NCI-H146 (cell line): ENCODE measurements at regions not wholly inside any gene's neighbourhood (a gene's known extent, or its start where the extent isn't known, plus 50 kb on each side); places are given as distances from the start of the nearest gene placed in this dataset.
"Not testable (repeated sequence)": the region's sequence is repeated elsewhere in the genome, so short reads cannot be mapped to it uniquely, and the experiment has no call there.

ENCODE experiments used
- DNase-seq: peaks from one replicate; lab custom pipeline; 2025; lab: John Stamatoyannopoulos, UW

DNA sequence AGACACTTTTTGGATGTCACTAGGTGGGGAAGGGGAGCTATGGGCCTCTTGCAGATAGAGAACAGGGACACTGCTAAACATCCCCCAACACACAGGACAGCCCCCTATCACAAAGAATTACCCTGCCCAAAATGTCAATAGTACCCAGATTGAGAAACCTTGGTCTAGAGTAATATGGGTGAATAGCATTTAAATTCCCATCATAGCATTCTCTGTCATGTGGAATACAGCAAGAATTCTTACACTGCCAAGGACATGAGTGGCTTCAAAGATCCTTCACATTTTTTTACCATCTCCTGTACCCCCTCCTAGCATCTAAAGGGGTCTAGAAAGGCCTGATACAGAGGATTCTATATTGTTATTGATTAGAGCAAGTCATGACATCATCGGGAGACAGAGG lies 83.1 kb upstream of the SSTR4 start:
- DNase-seq = no peak

DNA sequence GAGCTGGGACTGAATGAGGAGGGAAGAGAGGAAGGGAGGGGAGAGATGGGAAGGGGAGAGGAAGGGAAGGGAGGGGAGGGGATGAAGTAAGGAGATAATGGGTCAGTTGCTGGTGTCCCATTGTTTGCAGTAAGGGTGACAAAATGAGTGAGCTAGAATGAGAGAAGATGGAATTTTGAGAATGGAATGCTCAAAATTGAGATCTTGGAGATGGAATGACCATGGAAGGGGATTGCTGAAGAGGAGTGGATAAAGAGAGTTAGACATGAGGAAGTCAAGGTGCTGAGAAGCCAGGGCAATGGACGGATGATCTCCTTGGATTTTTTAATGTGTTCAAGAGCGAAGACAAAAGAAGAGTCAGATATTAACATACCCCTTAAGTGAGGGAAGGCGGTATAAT lies 80.5 kb upstream of the SSTR4 start:
- no peak for DNase-seq

DNA sequence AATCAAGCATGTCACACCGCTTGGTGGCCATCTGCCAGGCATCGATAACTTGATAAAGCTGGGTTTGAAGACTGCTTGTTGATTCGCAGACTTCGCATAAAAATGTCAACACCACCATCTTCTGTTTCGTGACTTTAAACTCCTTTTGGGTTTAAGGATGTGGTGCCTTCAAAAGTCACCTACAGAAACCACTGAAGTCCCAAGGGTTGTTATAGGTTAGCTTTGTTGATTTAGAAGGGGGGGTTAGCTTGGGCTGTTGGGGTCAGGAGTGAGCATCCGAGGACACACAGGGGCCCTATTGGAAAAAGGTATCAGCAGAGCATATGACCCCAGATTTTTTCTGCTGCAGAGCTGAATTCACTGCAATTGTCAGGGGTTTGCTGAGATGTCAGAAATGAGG lies 76.7 kb upstream of the SSTR4 start:
- DNase-seq = no peak

DNA sequence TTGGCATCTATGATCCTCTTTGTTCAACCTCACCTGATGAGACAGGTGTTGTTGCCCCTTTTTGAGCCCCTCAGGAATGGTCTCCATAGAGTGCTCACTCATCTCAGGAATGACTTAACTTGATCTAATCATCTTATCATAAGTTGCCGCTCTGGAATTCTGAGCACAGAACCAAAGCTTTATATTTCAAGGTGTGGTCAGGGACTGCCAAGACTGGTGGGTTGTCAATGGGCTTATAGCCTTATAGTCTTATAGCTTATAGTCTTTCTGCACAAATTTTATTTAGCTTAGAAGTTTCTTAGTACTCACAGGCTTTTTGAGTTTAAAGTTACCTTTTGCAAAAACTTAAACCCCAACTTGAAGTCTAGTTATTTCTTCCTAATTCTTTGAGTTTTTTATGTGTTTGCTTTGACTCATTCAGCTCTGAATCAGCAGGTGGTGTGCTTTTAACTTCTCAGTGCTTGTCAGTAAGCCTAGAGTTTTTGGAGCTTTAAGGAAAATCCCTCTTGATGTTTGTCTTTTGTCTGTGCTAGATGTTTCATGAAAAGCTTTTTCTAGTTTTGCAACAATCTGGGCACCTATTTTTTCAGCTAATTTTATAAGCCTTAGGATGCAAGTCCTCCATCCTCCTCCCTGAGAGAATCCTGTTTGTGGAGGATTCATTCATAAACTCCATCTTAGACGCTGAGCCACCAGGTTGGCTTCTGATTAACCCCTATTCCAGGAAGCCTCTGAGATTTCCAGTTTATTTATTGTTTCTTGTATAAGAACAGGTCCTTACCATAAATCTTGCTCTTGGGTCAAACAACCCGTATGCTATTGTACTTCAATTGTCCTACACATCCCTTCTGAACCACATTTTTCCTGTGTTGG lies 72.3 kb upstream of the SSTR4 start:
- no peak for DNase-seq

DNA sequence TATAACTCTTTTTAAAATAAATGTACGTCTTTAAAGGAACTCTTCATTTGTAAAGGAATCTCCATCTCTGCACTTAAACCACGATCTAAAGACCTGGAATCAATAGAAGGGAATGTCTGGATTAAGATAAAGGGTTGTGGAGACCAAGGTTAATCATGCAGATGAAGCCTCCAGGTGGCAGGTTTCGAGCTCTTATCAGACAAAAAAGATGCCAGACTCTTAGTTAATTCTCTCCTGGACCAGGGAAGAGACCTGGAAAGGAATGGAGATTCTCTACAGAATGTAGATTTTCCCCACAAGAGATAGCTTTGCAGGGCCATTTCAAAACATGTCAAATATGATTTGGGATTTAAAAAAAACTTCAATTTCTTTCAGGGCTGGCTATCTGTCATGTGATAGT lies 71.5 kb upstream of the SSTR4 start:
- DNase-seq = no peak

DNA sequence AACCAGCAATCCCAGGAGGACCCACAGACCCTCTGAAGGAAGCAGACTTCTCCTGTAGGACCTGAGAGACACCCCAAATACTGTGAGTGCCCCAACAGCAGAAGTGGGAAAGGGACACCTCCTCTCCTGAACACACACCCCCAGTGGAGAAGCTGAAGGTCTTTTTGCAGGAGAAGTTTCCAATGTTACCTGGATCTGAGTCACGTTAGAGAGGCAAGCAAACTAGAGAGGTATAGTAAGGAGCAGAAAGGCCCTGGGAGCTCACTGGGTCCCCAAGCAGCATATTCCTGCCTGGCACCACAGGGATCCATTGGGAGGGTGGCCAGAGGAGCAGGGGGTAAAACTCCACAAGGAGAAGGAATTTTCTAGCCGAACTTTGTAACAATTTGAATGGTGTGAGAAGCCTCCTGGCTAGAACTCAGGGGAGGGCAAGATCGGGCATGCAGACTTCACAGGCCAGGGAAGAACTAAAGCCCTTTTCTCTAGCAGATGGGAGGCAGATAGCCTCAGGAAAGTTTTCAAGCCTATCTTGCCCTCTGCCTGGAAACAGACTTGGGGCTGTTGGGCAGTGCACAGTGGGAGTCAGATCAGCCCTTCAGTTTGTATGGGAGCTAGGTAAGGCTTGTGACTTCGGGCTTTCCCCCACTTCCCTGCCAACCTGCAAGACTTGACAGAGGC lies 68.2 kb upstream of the SSTR4 start:
- no peak for DNase-seq

DNA sequence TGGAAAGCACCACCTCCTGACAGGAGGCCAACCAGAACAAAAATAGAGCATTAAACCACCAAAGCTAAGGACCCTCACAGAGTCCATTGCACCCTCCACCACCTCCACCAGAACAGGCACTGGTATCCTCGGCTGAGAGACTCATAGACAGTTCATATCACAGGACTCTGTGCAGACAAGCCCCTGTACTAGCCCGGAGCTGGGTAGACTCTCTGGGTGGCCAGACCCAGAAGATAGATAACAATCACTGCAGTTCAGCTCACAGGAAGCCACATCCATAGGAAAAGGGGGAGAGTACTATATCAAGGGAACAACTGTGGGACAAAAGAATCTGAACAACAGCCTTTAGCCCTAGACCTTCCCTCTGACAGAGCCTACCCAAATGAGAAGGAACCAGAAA lies 67.4 kb upstream of the SSTR4 start:
- not testable (repeated sequence) for DNase-seq

DNA sequence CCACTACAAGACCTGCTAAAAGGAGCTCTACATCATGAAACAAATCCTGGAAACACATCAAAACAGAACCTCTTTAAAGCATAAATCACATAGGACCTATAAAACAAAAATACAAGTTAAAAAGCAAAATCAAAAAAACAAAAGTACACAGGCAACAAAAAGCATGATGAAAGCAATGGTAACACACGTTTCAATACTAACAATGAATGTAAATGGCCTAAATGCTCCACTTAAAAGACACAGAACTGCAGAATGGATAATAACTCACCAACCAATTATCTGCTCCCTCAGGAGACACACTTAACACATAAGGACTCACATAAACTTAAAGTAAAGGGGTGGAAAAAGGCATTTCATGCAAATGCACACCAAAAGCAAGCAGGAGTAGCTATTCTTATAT lies 66.1 kb upstream of the SSTR4 start:
- not testable (repeated sequence) for DNase-seq

DNA sequence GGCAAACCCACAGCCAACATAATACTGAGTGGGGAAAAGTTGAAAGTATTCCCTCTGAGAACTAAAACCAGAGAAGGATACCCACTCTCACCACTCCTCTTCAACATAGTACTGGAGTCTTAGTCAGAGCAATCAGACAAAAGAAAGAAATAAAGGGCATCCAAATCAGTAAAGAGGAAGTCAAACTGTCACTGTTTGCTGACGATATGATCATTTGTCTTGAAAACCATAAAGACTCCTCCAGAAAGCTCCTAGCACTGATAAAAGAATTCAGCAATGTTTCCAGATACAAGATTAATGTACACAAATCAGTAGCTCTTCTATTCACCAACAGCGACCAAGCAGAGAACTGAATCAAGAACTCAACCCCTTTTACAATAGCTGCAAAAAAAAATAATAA lies 64.0 kb upstream of the SSTR4 start:
- DNase-seq = not testable (repeated sequence)

DNA sequence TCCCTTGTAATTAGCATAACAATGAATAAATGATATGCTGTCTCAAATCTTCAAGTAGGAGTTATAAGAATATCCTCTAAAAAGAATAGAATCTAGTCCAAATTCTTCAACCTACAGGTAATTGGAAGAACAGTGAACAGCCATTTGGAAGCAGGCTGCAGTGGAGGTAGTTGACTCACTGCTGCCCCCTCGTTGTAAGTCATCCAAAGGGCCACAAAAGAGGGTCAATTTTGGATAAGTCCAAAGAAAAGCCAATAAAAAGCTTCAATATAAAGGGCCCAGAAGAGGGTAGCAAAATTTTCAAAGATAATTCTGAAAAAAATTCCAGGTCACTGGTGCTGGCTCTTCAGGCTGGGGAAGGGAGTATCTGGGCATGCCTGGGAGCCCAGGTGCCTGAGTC lies 60.8 kb upstream of the SSTR4 start:
- DNase-seq = no peak

DNA sequence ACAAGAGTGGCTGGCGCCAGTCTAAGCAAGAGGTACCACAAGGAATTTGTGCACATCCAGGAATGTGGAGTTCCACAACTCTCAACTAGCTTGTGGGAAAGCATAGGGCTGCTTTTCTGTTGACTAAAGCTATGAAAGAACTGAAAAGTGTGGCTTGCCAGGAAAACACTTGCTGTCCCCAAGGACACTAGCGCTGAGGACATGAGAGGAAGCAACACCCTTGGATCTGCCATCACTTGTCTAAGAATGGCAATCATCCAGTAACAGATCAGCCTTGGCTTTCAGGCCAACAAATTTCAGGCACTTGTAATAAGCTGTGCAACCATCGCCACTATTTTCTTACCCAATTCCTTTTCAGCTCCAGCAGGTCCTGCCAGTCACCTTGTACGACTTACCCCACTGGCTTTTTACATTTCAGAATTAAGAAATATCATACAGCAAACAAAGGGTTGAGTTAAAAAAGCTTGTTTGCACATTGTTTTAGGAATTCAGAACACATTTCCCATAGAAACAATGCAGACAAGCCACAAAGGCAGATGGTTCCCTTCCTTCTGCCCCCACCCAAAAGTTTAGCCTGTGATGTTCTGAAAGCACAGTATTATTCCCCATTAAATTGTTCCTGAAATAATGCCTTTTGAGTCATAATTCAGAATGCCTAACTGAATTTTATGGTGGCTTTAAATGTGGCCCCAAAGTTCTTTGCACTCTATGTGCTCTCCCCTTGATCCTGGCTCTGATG lies 57.9 kb upstream of the SSTR4 start:
- no peak for DNase-seq

DNA sequence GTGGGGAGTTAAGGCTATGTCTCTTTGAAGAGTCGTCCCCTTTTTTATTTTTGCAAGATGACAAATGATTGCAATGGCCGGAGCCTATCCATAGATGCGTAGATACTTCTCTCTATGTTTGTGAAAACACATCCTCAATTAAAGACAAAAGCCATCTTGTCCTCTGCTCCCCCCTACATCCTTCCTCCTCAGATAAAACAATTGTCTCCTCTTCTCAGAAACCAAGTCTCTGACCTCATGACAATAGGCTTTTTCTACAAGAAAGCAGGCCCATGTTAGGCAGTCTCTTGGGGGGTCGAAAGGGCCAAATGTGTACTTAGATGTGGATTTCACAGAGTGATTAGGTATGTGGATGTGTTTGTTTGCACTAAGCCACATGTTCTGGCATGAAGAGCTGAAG lies 51.1 kb upstream of the SSTR4 start:
- no peak for DNase-seq

DNA sequence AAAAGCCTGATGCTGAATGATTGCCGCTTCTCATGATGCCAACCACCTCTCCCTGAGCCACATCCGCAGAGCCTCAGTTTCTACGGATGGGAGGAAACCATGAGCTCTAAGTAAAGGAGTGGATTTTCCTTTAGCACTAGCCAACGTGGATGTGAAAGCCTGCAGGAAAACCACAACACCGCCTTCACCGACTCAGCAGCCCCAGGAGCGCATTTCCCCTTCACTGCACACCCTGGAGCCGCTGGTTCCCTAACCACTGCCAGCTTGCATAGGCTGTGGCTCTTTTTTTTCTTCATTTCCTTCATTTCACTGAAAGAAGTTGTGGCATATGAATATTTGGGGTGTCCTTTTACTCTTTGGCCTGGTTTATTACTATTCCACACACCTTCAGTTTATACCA lies 50.5 kb upstream of the SSTR4 start:
- DNase-seq = no peak

DNA sequence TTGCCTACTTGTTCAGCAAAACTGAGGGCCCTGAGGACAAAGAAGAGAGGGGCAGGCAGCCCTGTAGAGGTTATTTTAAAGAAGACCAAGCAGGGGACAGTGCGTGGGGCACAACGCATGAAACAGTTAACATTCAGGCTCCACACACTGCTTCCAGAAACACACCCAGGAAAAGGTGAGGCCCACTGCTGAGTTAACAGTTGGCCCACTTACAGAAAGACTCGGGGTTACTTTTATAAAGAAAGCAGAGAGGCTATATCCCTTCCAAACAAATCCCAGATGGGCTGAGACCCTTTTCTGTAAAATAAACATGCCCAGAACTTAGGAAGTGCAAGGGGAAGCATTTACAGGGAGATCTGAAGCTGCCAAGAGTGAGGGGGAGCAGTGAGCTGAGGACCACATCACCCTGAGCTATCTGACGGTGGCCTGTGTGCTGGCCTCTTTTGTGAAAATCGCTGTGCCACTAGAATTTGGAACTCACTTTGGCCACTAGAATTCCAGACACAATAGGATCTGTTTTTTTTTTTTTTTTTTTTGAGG lies 49.8 kb upstream of the SSTR4 start:
- no peak for DNase-seq
